ENCODE measurements at regions not wholly inside any gene's neighbourhood (a gene's known extent, or its start where the extent isn't known, plus 50 kb on each side); places are given as distances from the start of the nearest gene placed in this dataset.

DNA sequence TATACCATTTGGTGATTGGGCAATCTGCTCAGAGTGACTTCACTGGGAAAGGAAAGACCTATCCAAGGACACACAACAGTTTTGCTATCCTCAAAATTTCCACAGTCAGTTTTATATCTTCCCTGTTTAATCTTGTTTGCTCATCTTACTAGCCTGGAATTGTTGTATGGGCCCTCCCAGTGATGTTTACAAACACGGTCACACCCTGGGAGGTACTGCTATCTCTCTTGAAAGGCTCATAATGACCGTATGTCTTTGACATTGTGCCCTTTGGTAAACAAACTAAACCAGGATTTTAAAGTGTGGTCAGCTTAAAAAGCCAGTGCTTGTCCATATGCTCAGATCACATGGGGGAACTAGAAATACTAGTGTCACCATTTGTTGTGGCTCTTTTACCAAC is 277.0 kb downstream of the CDH2 start:
- no peak for DNase-seq (ENCODE audit: low read depth in 4 of 4, low spot score in 3 of 4)

DNA sequence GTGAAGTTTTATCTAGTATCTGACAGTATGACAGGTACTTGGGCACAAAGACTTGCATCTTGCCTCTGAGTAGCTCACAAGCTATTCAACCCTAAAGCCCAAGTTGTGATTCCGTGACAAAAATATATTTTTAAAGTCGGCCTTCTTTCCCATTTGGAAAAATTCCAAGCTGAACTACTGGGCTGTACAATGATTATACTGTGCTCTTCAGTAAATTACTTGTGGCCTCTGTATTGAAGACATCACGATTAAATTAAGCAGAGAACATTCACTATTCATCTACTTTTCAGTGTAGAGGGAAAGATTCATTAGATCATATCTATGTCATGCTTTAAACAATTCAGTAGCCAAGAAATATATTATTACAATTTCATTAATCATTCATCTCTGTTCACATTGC is 282.2 kb downstream of the CDH2 start:
- no peak for DNase-seq (ENCODE audit: low read depth in 4 of 4, low spot score in 3 of 4)

DNA sequence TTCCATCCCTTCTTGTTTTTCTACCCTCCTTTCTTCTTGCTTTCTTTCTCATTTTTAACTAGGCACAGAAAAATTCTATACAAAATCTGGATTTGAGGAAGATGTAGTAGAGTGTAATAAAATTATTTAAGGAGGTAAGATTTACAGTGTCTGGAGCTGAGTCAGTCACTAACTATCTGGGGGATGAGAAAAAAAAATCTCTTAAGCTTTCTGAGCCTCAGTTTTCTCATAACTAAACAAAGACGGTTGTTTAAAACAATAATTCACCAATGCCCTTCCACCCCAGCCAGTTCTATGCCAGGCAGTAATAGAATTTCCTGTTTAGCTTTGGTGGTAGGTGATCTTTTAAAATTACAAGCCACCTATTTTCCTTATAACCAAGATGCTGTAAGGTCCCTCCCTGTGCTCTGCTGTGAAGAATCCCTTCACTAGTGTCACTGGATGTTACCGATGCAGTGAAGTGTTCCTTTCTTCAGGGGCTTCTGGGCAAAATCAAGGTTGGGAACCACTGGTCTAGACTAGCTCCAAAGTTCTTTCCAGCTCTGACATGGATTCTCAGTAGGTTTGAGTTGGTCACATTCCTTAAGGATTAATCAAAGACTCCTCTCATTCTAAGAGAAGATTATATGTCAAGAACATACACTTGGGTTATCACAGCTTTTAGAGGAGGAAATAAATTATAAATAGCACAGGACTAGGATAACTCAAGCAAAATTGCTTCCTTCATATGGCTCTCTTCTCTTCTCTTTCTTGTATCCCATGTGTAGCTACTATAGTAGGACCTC is 289.0 kb downstream of the CDH2 start:
- no peak for DNase-seq (ENCODE audit: low read depth in 4 of 4, low spot score in 3 of 4)

DNA sequence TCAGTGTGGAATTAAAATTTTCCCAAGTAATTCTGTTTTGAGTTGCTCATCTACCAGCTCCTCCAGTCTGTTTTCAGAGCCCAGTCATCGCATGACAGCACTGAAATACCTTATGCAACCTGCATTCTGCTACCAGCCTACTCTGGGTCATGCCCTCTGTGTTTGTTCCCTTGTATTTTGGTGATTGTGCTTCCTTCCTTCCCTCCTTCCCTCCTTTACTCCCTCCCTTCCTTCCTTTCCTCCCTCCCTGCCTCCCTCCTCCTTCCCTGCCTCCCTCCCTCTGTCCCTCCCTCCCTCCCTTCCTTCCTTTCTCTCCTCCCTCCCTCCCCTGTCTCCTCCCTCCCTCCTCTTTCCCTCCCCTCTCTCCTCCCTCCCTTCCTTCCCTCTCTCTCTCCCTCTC is 289.6 kb downstream of the CDH2 start:
- no peak for DNase-seq (ENCODE audit: low read depth in 4 of 4, low spot score in 3 of 4)

GRCh38 chr18:27879540-27879939 is 297.4 kb downstream of the CDH2 start:
- DNase-seq (ENCODE audit: low read depth in 4 of 4, low spot score in 3 of 4) = no peak

GRCh38 chr18:27871726-27872125 is 305.2 kb downstream of the CDH2 start:
- DNase-seq (ENCODE audit: low read depth in 4 of 4, low spot score in 3 of 4) = no peak

DNA sequence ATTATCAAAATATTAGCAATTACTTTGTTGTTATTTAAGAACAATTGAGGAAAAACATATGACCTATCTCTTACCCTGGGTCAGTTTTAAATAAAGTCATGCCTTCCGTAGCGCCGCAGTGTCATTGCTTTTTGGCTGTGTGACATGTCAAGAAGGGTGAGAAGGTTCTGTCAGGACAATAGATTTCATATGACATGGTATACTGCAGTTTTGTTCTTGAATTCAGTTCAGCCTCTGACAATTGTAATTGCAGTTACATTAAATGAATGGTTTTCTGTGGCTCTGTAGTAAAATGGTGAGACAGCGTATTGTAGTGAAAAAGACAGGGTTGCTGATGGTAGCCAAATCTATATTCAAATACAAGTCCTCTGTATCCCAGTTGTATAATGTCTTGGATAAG is 307.2 kb downstream of the CDH2 start:
- no peak for DNase-seq (ENCODE audit: low read depth in 4 of 4, low spot score in 3 of 4)

- DNase-seq (ENCODE audit: low read depth in 4 of 4, low spot score in 3 of 4) = no peak
Measured at GRCh38 chr18:27865431-27865830, 311.5 kb downstream of the CDH2 start.

DNA sequence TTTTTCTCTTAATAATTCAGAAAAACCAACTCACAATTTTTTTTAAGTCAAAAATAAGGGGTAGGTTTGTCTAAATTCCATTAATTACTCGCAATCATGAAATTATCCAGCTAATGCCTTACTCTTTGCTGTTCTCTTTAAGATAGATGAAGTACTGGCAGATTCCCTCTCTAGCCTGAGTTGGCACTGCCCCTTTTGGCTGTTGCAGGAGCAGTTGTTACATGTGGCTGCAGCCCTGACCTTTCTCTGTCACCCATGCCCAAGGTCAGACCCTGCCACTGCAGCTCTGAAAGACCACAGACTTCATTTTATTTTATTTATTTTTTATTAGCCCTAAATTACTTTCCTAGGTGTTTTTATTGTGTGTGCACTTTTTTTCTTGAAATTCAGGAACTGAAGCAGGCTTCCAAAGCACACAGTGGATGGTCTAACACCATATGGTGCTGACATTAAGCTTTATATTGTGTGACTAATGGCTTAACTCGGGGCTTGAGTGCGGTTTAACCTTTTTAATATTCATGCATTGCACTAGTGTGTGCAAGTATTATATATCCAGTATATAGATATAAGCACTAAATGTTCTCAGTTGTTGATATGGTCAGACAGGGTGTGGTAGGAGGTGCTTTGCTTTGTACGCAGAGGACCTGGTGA is 313.0 kb downstream of the CDH2 start:
- DNase-seq (ENCODE audit: low read depth in 4 of 4, low spot score in 3 of 4) = no peak

DNA sequence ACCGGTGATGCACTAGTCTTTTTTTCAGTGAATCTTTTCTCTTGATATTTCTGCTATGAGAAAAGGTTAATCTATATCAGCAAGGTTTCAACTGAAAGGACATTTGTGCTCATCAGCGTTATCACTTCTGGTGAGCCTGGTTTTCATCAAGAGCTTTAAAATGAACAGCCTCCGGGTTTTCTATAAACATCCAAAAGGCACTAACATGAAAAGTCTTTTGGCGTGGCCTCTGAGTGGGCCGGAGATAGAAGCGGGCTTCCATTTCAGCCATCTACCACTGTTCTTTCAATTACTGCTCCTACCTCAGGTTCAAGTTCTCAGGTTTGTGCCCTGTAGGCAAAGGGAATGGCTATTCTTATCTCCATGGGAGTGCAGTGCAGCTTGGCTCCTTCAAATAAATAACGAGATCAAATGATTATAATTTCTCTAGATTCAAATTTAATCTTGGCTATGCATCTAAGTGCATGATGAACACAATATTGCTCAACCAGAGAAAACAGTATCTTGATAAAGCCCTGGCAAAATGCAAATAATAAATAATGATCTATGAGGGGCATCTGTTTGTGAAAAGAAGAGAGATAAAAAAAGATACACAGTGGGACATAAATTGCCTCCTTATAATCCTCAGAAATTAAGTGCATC is 314.8 kb downstream of the CDH2 start:
- DNase-seq (ENCODE audit: low read depth in 4 of 4, low spot score in 3 of 4) = no peak

DNA sequence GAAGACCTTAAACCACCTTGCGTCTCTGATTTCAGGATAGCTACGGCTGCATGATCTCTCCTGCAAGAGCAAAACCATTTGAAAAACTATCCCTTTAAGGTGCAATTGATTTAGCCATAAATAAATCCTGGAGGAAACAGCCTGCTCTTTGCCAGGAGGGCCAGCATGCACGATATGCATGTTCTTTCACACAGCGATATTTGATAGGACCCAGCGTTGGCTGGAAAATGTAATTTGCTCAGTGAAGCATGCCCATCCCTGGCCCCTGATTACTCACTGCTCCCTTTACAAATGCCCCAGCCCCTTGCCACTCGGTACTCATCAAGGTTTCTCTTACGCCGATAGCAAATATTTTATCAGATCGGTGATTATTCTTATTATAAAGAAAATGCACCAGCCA is 315.4 kb downstream of the CDH2 start:
- DNase-seq (ENCODE audit: low read depth in 4 of 4, low spot score in 3 of 4) = peak in 2 of 4 donors; percentile 26 to 30

- no peak for DNase-seq (ENCODE audit: low read depth in 4 of 4, low spot score in 3 of 4)
Measured at GRCh38 chr18:27860701-27861107, 316.2 kb downstream of the CDH2 start.

GRCh38 chr18:27860011-27860410 is 316.9 kb downstream of the CDH2 start:
- DNase-seq (ENCODE audit: low read depth in 4 of 4, low spot score in 3 of 4) = no peak

GRCh38 chr18:27856820-27857219 is 320.1 kb downstream of the CDH2 start:
- DNase-seq (ENCODE audit: low read depth in 4 of 4, low spot score in 3 of 4) = no peak

DNA sequence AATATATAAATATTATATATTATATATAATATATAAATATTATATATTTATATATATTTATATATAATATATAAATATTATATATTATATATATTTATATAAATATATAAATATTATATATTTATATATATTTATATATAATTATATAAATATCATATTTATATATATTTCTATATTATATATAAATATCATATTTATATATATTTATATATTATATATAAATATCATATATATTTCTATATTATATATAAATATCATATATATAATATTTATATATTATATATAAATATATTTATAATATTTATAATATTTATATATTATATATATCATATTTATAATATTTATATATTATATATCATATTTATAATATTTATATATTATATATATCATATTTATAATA is 321.4 kb downstream of the CDH2 start:
- DNase-seq (ENCODE audit: low read depth in 4 of 4, low spot score in 3 of 4) = no peak

DNA sequence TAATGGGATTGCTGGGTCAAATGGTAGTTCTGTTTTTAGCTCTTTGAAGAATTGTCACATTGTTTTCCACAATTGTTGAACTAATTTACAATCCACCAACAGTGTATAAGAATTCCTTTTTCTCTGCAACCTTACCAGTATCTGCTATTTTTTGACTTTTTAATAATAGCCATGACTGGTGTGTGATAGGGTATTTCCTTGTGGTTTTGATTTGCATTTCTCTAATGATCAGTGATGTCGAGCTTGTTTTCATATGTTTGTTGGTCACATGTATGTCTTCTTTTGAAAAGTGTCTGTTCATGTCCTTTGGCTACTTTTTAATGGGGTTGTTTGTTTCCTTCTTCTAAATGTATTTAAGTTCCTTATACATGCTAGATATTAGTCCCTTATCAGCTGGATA is 322.3 kb downstream of the CDH2 start:
- DNase-seq (ENCODE audit: low read depth in 4 of 4, low spot score in 3 of 4) = no peak

GRCh38 chr18:27848336-27848735 is 328.6 kb downstream of the CDH2 start:
- DNase-seq (ENCODE audit: low read depth in 4 of 4, low spot score in 3 of 4) = no peak

DNA sequence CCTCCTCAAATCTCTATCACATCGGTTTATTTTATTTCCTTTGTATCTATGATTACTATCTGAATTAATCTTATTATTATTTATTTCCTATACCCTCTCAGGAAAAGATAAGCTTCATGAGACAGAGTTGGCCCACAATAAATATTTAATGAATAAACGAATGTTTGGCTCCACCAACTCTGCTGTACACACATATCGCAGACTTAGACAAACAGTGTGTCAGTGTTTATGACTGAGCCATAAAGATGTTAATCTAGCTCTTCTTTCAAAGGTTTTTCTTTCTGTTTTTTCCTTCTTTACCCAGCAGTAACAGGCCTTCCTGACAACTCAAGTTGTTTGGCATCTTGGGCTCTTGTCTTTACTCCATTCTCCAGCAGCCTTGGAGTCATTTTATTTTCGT is 329.5 kb downstream of the CDH2 start:
- no peak for DNase-seq (ENCODE audit: low read depth in 4 of 4, low spot score in 3 of 4)

- no peak for DNase-seq (ENCODE audit: low read depth in 4 of 4, low spot score in 3 of 4)
Measured at GRCh38 chr18:27845897-27846296, 331.0 kb downstream of the CDH2 start.

- no peak for DNase-seq (ENCODE audit: low read depth in 4 of 4, low spot score in 3 of 4)
Measured at GRCh38 chr18:27843783-27844777, 332.9 kb downstream of the CDH2 start.

DNA sequence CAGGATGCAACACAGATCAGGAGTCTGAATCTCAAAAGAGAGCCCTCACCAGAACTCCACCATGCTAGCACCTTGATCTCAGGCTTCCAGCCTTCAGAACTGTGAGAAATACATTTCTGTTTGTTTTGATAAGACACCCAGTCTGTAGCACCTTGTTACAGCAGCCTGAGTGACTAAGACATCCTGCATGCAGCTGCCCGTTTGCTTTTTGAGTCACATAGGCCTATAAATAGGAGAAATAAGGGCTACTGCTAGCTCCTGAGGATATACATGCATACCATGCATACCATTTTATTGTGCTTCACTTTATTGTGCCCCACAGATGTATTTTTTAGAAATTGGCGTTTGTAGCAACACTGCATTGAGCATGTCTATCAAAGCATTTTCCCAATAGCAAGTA is 337.8 kb downstream of the CDH2 start:
- DNase-seq (ENCODE audit: low read depth in 4 of 4, low spot score in 3 of 4) = no peak

All from left renal pelvis (tissue), 4 donors.